HEK293T (cell line): ENCODE measurements at regions not wholly inside any gene's neighbourhood (a gene's known extent, or its start where the extent isn't known, plus 50 kb on each side); places are given as distances from the start of the nearest gene placed in this dataset.
"Not testable (repeated sequence)": the region's sequence is repeated elsewhere in the genome, so short reads cannot be mapped to it uniquely, and the experiment has no call there.

ENCODE experiments used
- CTCF ChIA-PET: fragments of 350-600 bp; formaldehyde crosslinking; extraction: SDS; loops from one replicate; lab custom pipeline; 2021; ENCODE audit warnings: antibody characterized with exemption, inconsistent platforms; lab: Yijun Ruan, JAX
- POLR2A ChIA-PET: fragments of 350-600 bp; formaldehyde crosslinking; extraction: SDS; loops from one replicate; lab custom pipeline; 2020; ENCODE audit warnings: antibody characterized with exemption, inconsistent platforms; lab: Yijun Ruan, JAX
- DNase-seq: peaks from one replicate; pipeline ENCODE4 v3.0.0; 2012; ENCODE audit warnings: mixed read lengths; ENCODE audit errors: extremely low spot score
- ARNT ChIP-seq: fragments of 450-650 bp; IDR thresholded peaks from 2 replicates; pipeline ENCODE4 v1.6.1; 2017; ENCODE audit warnings: mild to moderate bottlenecking
- BHLHE40 ChIP-seq: fragments of 450-650 bp; IDR thresholded peaks from 2 replicates; pipeline ENCODE4 v1.6.1; 2016; ENCODE audit warnings: mild to moderate bottlenecking, moderate library complexity, borderline replicate concordance
- CTBP1 ChIP-seq: fragments of 450-650 bp; IDR thresholded peaks from 2 replicates; pipeline ENCODE4 v1.6.1; 2016; ENCODE audit warnings: borderline replicate concordance
- ELF4 ChIP-seq: fragments of 450-650 bp; IDR thresholded peaks from 2 replicates; pipeline ENCODE4 v1.6.1; 2017; ENCODE audit warnings: antibody characterized with exemption
- FOXA1 ChIP-seq: fragments of 450-650 bp; IDR thresholded peaks from 2 replicates; pipeline ENCODE4 v1.6.1; 2016; ENCODE audit warnings: mild to moderate bottlenecking
- FOXK2 ChIP-seq: fragments of 450-650 bp; IDR thresholded peaks from 2 replicates; pipeline ENCODE4 v1.6.1; 2016; ENCODE audit warnings: mild to moderate bottlenecking
- FOXM1 ChIP-seq: fragments of 450-650 bp; IDR thresholded peaks from 2 replicates; pipeline ENCODE4 v1.6.1; 2017; ENCODE audit warnings: mild to moderate bottlenecking, borderline replicate concordance
- L3MBTL2 ChIP-seq: fragments of 450-650 bp; conservative IDR thresholded peaks from 2 replicates; pipeline ENCODE4 v1.6.1; 2016; ENCODE audit warnings: mild to moderate bottlenecking
- LEF1 ChIP-seq: fragments of 450-650 bp; IDR thresholded peaks from 2 replicates; pipeline ENCODE4 v1.6.1; 2017; ENCODE audit warnings: mild to moderate bottlenecking, borderline replicate concordance
- NFRKB ChIP-seq: fragments of 450-650 bp; IDR thresholded peaks from 2 replicates; pipeline ENCODE4 v1.6.1; 2016; ENCODE audit warnings: mild to moderate bottlenecking, moderate library complexity
- SP1 ChIP-seq: fragments of 450-650 bp; IDR thresholded peaks from 2 replicates; pipeline ENCODE4 v1.6.1; 2017
- SUZ12 ChIP-seq: fragments of 450-650 bp; IDR thresholded peaks from 2 replicates; pipeline ENCODE4 v1.6.1; 2016; ENCODE audit warnings: mild to moderate bottlenecking
- TARDBP ChIP-seq: fragments of 450-650 bp; IDR thresholded peaks from 2 replicates; pipeline ENCODE4 v1.6.1; 2016
- ZNF384 ChIP-seq: fragments of 450-650 bp; IDR thresholded peaks from 2 replicates; pipeline ENCODE4 v1.6.1; 2016
- TF ChIP-seq, protein P1 (sequence below): fragments of 450-650 bp; IDR thresholded peaks from 2 replicates; pipeline ENCODE4 v1.6.1; 2016

DNA sequence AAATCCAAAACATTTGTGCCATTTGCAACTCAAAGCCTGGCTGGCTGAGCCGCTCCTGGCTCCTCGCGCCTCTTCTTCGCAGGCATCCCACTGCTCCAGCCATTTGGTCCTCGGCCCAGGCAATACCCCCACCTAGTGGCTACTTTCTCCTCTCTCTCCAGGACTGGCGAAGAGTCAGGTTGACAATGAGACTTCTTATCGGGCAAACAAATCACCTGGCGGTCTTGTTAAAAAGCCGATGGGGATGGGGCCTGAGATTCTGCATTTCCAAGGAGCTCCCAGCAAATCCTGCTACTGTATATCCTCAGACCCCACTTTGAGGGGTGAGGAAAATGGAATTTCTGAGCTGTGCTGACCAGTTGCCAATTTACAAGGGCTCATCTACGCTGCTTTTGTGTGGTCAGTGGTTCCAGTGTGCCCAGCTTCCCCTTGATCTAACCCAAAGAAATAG lies 89.0 kb downstream of the ISX start:
- POLR2A ChIA-PET: no interaction called here
- peak; percentile 78 for DNase-seq
- CTCF ChIA-PET: interaction anchor here (0.6 to 1.0 kb wide), 5 partner anchors 10 to 1560 kb away, joined by 3 to 8 read pairs (median 3); no protein-coding TSS in a partner anchor
- TF ChIP-seq FOXM1 (no peak), ARNT (no peak), SUZ12 (no peak), FOXA1 (no peak), FOXK2 (no peak)

DNA sequence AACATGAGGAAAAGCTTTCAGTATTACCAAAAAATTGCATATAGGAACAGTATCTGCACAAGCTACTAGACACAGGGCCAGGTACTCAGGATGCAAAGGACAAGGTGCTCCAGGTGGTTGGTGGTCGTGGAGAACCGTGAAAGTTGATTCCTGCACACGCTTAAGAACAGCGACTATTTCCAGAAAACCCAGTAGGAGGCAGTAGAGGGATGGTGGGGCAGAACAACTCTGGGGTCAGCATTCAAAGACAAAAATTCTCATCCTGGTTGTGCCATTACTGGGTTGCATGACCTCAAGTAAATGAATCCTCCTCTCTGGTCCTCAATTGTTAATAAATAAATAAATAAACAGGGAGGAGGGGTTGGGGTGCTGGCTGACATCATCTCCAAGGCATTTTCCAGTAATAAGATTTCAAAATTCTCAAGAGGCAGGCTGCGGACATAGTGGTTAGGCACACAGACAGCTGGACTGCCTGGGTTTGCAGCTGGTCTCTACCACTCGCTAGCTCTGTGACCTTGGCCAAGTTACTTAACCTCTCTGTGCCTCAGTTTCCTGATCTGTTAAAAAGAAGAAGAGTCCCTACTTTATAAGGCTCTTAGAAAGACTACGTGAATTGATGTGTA lies 89.6 kb downstream of the ISX start:
- no peak for TF ChIP-seq SP1
- no peak for TF ChIP-seq BHLHE40
- TF ChIP-seq SUZ12: no peak
- TF ChIP-seq FOXM1: no peak
- no peak for TF ChIP-seq ARNT
- no peak for TF ChIP-seq L3MBTL2
- TF ChIP-seq, protein P1, sequence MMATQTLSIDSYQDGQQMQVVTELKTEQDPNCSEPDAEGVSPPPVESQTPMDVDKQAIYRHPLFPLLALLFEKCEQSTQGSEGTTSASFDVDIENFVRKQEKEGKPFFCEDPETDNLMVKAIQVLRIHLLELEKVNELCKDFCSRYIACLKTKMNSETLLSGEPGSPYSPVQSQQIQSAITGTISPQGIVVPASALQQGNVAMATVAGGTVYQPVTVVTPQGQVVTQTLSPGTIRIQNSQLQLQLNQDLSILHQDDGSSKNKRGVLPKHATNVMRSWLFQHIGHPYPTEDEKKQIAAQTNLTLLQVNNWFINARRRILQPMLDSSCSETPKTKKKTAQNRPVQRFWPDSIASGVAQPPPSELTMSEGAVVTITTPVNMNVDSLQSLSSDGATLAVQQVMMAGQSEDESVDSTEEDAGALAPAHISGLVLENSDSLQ: no peak
- TF ChIP-seq FOXA1: no peak
- DNase-seq: no peak
- ChIA-PET POLR2A (no interaction called here), CTCF (interaction anchor here (0.6 to 1.0 kb wide), 5 partner anchors 10 to 1560 kb away, joined by 3 to 8 read pairs (median 3); no protein-coding TSS in a partner anchor)

DNA sequence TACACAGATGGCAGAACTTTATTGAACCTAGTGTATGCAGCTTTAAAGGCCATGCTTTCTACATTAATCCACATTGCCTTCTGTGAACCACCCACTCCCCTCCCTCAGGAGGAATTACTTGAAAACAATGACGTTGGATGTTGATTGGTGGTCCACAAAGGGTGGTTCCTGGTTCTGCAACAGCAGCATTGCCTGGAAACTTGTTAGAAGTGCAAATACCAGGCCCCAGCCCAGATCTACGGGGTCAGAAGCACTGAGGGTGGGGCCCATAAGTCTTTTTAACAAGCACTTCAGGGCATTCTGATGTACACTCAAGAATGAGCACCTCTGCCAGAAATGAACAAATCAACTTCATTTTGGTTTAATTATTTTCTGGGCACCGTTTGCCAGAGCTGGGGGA lies 91.0 kb downstream of the ISX start:
- no peak for DNase-seq
- CTCF ChIA-PET: interaction anchor here (0.9 to 1.2 kb wide), 2 partner anchors 13 to 17 kb away, joined by 3 read pairs; no protein-coding TSS in a partner anchor
- POLR2A ChIA-PET: no interaction called here
- no peak for TF ChIP-seq SP1
- TF ChIP-seq ZNF384: no peak
- no peak for TF ChIP-seq TARDBP
- no peak for TF ChIP-seq LEF1
- no peak for TF ChIP-seq FOXA1
- no peak for TF ChIP-seq BHLHE40
- TF ChIP-seq L3MBTL2: no peak
- TF ChIP-seq ELF4: no peak

DNA sequence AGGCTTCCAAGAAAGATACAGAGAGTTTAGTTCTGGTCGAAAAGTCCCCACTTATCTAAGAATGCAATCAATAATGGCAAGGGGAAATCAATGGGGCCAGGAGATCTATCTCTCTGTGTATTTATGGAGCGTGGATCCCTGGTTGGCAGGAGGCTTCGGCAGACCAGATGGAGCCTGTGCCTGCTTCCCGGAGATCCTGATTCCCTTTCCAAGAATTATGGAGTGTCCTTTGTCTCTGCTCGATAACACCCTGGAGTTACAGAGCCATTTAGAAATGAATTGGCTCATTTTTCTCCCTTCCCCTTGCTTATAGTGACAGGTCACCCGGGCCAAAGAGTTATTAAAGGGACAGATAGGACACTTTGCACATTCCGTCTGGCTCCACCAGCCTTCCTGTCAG lies 92.4 kb downstream of the ISX start:
- TF ChIP-seq, protein P1: no peak
- TF ChIP-seq LEF1 (no peak), CTBP1 (no peak)
- POLR2A ChIA-PET: no interaction called here
- CTCF ChIA-PET: interaction anchor here (2.2 kb wide), 1 partner anchor 8 kb away, joined by 9 read pairs; no protein-coding TSS in a partner anchor
- no peak for DNase-seq

DNA sequence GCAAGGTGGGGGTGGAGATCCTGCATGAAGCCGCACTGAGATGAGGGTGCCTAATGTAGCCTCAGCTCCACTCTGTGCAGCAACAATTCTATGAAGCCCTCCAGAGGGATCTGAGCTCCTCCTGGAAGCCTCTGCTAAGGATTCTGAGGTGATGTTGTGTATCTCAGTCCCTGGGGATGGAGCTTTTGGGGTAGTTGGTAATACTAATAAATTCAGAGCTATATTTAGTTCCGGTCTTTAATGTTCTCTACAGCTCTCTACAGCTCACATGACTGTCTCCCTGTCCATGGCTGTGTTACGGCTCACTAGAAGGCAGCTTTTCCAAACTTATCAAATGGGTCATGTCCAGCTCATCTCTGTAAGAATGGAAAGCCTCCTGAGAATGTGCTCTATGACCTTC lies 93.4 kb downstream of the ISX start:
- DNase-seq: no peak
- no peak for TF ChIP-seq ARNT
- TF ChIP-seq CTBP1: no peak
- no peak for TF ChIP-seq LEF1
- no peak for TF ChIP-seq ZNF384
- TF ChIP-seq BHLHE40: no peak
- no peak for TF ChIP-seq L3MBTL2
- TF ChIP-seq NFRKB: no peak
- TF ChIP-seq, protein P1: no peak
- TF ChIP-seq FOXM1: no peak
- no peak for TF ChIP-seq SP1
- TF ChIP-seq FOXA1: no peak
- CTCF ChIA-PET: interaction anchor here (0.9 to 2.2 kb wide), 2 partner anchors 9 to 11 kb away, joined by 4 to 9 read pairs; no protein-coding TSS in a partner anchor
- POLR2A ChIA-PET: no interaction called here

DNA sequence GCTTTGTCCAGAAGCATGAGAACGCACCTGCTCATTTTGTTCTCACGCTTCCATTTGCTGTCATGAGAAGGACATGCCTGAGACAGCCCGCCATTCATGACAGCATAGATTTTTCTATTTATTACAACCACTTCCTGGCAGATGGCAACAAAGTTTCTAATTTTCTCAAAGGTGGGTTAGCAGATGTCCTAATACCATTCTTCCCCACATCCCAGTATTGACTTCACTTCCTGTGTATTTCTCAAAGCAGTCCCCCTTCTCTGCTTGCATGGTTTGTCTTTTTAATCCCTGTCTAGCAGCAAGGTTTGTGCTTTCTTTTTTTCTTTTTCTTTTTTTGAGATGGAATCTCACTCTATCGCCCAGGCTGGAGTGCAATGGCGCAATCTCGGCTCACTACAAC lies 94.3 kb downstream of the ISX start:
- ChIA-PET CTCF (interaction anchor here (2.2 kb wide), 1 partner anchor 10 kb away, joined by 9 read pairs; no protein-coding TSS in a partner anchor), POLR2A (no interaction called here)
- TF ChIP-seq TARDBP (no peak), ELF4 (no peak), L3MBTL2 (no peak), CTBP1 (no peak), BHLHE40 (no peak)
- TF ChIP-seq, protein P1: no peak

DNA sequence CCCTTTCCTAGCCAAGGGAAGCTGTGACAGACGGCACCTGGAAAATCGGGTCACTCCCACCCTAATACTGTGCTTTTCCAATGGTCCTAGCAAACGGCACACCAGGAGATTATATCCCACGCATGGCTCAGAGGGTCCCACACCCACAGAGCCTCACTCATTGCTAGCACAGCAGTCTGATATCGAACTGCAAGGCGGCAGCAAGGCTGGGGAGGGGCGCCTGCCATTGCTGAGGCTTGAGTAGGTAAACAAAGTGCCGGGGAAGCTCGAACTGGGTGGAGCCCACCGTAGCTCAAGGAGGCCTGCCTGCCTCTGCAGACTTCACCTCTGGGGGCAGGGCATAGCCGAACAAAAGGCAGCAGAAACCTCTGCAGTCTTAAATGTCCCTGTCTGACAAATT lies 91.4 kb upstream of the HMGXB4 start:
- CTCF ChIA-PET: interaction anchor here (1.4 kb wide), 1 partner anchor 11 kb away, joined by 8 read pairs; no protein-coding TSS in a partner anchor
- DNase-seq, POLR2A ChIA-PET: not testable (repeated sequence)

More for the DNA sequence above, 94.3 kb downstream of the ISX start:
- DNase-seq: no peak
